H1 (cell line): ENCODE measurements at regions not wholly inside any gene's neighbourhood (a gene's known extent, or its start where the extent isn't known, plus 50 kb on each side); places are given as distances from the start of the nearest gene placed in this dataset.

ENCODE experiments used
- NRF1 ChIP-seq: IDR thresholded peaks from 2 replicates; pipeline ENCODE4 v1.6.1; 2011; ENCODE audit warnings: mild to moderate bottlenecking, low read depth, low read length, improper control_type of control experiment
- POLR2A ChIP-seq, 2 experiments: IDR thresholded peaks; 1 replicate in 1 of 2; 2 replicates in 1 of 2; pipeline ENCODE4 v1.6.1; 2011; ENCODE audit warnings: low read depth in 2 of 2, low read length in 2 of 2, mild to moderate bottlenecking in 2 of 2; ENCODE audit errors: control extremely low read depth in 1 of 2
- TAF1 ChIP-seq: IDR thresholded peaks from 2 replicates; pipeline ENCODE4 v1.6.1; 2011; ENCODE audit warnings: mild to moderate bottlenecking, low read depth, low read length
- TF ChIP-seq, protein P1 (sequence below), 3 experiments: IDR thresholded peaks; 1 replicate in 2 of 3; 2 replicates in 1 of 3; pipeline versions ENCODE4 v1.5.1 to v1.6.1; 2011; ENCODE audit warnings: low read length in 3 of 3, mild to moderate bottlenecking in 3 of 3, inconsistent platforms in 2 of 3, low read depth in 1 of 3, moderate library complexity in 1 of 3; ENCODE audit not compliant: insufficient read depth in 1 of 3; ENCODE audit errors: control extremely low read depth in 1 of 3

DNA sequence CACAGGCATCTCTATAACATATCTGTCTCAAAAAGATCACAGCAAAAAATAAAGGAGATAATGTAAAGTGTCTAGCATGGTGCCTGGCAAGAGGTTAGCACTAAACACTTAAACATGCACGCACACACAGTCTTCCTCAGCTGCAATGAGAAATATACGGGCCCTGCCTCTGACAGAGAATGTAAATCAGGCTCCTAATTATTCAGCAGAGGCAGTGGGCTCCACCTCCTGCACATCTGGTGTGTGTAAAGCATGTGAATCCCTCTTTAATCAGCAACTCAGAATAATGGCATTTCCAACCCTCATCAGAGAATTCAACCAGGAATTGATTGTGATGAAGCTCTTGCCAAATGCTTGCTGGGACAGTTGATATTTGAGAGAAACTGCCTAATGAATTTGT lies 85.6 kb upstream of the KCNA3 start:
- TF ChIP-seq POLR2A (IDR thresholded peaks at IDR 0.05; ENCODE audit: control extremely low read depth in 1 of 2, low read depth in 2 of 2, low read length in 2 of 2) (no peak), NRF1 (no peak), TAF1 (no peak)
- TF ChIP-seq, protein P1, sequence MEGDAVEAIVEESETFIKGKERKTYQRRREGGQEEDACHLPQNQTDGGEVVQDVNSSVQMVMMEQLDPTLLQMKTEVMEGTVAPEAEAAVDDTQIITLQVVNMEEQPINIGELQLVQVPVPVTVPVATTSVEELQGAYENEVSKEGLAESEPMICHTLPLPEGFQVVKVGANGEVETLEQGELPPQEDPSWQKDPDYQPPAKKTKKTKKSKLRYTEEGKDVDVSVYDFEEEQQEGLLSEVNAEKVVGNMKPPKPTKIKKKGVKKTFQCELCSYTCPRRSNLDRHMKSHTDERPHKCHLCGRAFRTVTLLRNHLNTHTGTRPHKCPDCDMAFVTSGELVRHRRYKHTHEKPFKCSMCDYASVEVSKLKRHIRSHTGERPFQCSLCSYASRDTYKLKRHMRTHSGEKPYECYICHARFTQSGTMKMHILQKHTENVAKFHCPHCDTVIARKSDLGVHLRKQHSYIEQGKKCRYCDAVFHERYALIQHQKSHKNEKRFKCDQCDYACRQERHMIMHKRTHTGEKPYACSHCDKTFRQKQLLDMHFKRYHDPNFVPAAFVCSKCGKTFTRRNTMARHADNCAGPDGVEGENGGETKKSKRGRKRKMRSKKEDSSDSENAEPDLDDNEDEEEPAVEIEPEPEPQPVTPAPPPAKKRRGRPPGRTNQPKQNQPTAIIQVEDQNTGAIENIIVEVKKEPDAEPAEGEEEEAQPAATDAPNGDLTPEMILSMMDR (IDR thresholded peaks at IDR 0.05; ENCODE audit: control extremely low read depth in 1 of 3, insufficient read depth in 1 of 3, low read depth in 1 of 3, low read length in 3 of 3): no peak
